ENCODE measurements at regions not wholly inside any gene's neighbourhood (a gene's known extent, or its start where the extent isn't known, plus 50 kb on each side); places are given as distances from the start of the nearest gene placed in this dataset. TPM values are rescaled to one million over a fixed set of nuclear protein-coding genes. Genes with fewer than 3 reads are reported as not detected.

DNA sequence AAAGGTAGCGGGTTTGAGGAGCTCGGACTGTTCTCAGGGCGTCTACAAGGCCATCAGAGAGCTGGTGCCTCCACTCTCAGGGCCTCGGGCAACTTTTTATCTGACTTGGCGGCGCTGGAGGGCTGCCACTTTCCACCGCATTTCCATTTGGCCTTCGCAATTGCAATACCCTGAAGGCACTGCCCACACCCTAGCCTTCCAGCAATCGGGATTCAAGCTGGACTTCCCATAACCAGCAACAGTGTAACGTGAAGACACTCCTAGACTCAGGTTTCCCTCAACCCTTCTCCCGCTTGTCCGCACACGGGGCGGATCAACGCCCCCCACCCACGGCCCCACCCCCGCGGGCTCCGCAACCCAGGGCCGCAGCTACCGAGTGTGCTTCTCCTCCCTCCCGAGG is 50.2 kb upstream of the BCOR start:
- ChIA-PET POLR2A (no interaction called here), CTCF (no interaction called here)
- no peak overlapping the region for H2AFZ ChIP-seq (ENCODE audit: low read depth, low read length)
- intact Hi-C loops (cut with micrococcal nuclease) (loop anchor here (1.0 to 2.0 kb wide), 2 partner anchors 39 to 339 kb away; no protein-coding TSS in a partner anchor), dilution Hi-C loops (cut with MboI; ENCODE audit: extremely low pct_ligation_motif_present, low sequenced_read_pairs) (no loop called here)
- peak overlapping the region; percentile 90 for H3K27ac ChIP-seq (ENCODE audit: insufficient read depth, low read depth, low read length)
- H3K27me3 ChIP-seq (ENCODE audit: control insufficient read depth in 2 of 2, insufficient read depth in 2 of 2, low read length in 2 of 2): no peaks in the 10 kb centered on the region
- no peaks in the 10 kb centered on the region for H3K36me3 ChIP-seq (ENCODE audit: control insufficient read depth in 2 of 2, extremely low read depth in 1 of 2, insufficient read depth in 2 of 2, low read length in 2 of 2)
- H3K9me3 ChIP-seq (replicated peaks; ENCODE audit: control insufficient read depth, insufficient read depth, low read length): no peaks in the 10 kb centered on the region
- no TSS peak for BruUV-seq (replicated peaks)
- H3K4me1 ChIP-seq (ENCODE audit: control insufficient read depth, extremely low read depth, insufficient read depth, low read length): peaks cover 28% of the 10 kb centered on the region
- H4K20me1 ChIP-seq (replicated peaks; ENCODE audit: control insufficient read depth, extremely low read depth, insufficient read depth, low read length): no peaks in the 10 kb centered on the region
- no peak overlapping the region for H3K9ac ChIP-seq (replicated peaks; ENCODE audit: extremely low read depth, insufficient read depth, low read length)
- no peak overlapping the region for H3K4me2 ChIP-seq (ENCODE audit: insufficient read depth, low read length)
- TF ChIP-seq GATA2 (IDR thresholded peaks at IDR 0.05; ENCODE audit: insufficient read depth, insufficient read length, low read depth, low read length): no peak
- no peak for TF ChIP-seq MYC (IDR thresholded peaks at IDR 0.05; ENCODE audit: low read depth, low read length)
- no peak for TF ChIP-seq POLR2A (IDR thresholded peaks at IDR 0.05; ENCODE audit: low read depth, low read length)
- TF ChIP-seq, protein P1, sequence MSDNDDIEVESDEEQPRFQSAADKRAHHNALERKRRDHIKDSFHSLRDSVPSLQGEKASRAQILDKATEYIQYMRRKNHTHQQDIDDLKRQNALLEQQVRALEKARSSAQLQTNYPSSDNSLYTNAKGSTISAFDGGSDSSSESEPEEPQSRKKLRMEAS (IDR thresholded peaks at IDR 0.05; ENCODE audit: insufficient read depth, insufficient read length): no peak
- no peak for TF ChIP-seq EZH2 (IDR thresholded peaks at IDR 0.05; ENCODE audit: borderline replicate concordance, low read depth, low read length, severe bottlenecking)
- no peak for TF ChIP-seq FOS (IDR thresholded peaks at IDR 0.05; ENCODE audit: borderline replicate concordance, insufficient read depth, low read length)
- TF ChIP-seq, protein P2, sequence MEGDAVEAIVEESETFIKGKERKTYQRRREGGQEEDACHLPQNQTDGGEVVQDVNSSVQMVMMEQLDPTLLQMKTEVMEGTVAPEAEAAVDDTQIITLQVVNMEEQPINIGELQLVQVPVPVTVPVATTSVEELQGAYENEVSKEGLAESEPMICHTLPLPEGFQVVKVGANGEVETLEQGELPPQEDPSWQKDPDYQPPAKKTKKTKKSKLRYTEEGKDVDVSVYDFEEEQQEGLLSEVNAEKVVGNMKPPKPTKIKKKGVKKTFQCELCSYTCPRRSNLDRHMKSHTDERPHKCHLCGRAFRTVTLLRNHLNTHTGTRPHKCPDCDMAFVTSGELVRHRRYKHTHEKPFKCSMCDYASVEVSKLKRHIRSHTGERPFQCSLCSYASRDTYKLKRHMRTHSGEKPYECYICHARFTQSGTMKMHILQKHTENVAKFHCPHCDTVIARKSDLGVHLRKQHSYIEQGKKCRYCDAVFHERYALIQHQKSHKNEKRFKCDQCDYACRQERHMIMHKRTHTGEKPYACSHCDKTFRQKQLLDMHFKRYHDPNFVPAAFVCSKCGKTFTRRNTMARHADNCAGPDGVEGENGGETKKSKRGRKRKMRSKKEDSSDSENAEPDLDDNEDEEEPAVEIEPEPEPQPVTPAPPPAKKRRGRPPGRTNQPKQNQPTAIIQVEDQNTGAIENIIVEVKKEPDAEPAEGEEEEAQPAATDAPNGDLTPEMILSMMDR (IDR thresholded peaks at IDR 0.05; ENCODE audit: extremely low read depth in 1 of 2, insufficient read depth in 1 of 2, low read depth in 1 of 2, low read length in 2 of 2): no peak
- no peak for TF ChIP-seq POLR2AphosphoS5 (IDR thresholded peaks at IDR 0.05; ENCODE audit: insufficient read depth, low read depth, low read length)
- TF ChIP-seq JUN (IDR thresholded peaks at IDR 0.05; ENCODE audit: borderline replicate concordance, insufficient read depth, insufficient read length, low read depth): no peak
- DNase-seq (ENCODE audit: low read depth, low spot score) (no peak), FAIRE-seq (no peak)
- no peak overlapping the region for H3K4me3 ChIP-seq (replicated peaks in 1 of 3; ENCODE audit: insufficient read depth in 1 of 3, low read depth in 1 of 3, low read length in 3 of 3)
- no peaks in the 10 kb centered on the region for H3K9me1 ChIP-seq (replicated peaks; ENCODE audit: control insufficient read depth, extremely low read depth, insufficient read depth, low read length)
- H3K79me2 ChIP-seq (ENCODE audit: control insufficient read depth, insufficient read depth, low read length): no peaks in the 10 kb centered on the region

Small RNA genes lying in the stretch of these regions (small RNA-seq; reads per million reads assigned to genes)
- not detected for gene RF00019 (ENCODE audit: insufficient read depth, insufficient read length, low read depth, low replicate concordance)

Measured in endothelial cell of umbilical vein (primary cell).